HG03135 (cell line): ENCODE measurements at regions not wholly inside any gene's neighbourhood (a gene's known extent, or its start where the extent isn't known, plus 50 kb on each side); places are given as distances from the start of the nearest gene placed in this dataset.

Source experiments
- ATAC-seq: cut with Tn5 transposase; IDR thresholded peaks from one replicate; pipeline ENCODE4 v1.9.1; 2021; ENCODE audit warnings: mild to moderate bottlenecking, moderate library complexity; ENCODE audit not compliant: unreplicated experiment

DNA sequence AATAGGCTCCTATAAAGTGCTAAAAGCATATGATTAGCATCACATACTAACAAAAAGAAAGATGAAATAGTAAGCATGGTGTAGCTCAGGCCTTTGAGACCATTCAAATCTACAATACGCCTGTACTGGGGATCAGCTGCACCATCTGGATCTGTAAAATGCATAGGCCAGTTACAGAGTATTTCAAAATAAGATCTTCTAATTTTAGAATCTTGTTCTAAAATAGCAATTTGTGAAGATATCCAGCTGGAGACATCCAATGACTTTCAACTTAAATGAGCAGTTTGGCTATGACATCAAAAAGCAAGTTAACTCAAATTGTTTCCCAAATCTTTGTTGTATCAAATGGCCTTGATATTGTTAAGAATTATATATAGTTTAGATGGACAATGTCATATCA lies 386.3 kb downstream of the MRPS30 start:
- no peak for ATAC-seq
